ENCODE measurements at regions not wholly inside any gene's neighbourhood (a gene's known extent, or its start where the extent isn't known, plus 50 kb on each side); places are given as distances from the start of the nearest gene placed in this dataset.
"Not testable (repeated sequence)": the region's sequence is repeated elsewhere in the genome, so short reads cannot be mapped to it uniquely, and the experiment has no call there.

DNA sequence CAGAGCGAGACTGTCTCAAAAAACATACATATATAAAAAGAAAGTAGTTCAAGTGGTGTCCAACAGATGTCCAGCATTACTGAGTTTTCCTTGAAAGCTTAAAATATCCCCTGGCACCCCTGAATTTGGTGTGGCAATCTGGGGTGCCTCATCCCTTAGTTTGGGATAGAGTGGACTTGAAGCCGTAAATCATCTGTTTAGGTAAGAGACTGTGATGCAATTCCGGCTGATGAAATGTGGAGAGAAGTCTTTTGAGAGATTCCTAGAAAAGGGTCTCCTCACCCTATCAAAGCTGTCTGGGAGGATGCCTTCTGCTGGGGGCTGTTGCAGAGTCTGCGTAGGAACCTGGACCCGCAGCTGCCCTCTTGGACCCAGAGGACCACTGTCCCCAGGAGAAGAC is 408.0 kb downstream of the RPS24 start:
- Histone ChIP-seq H3K79me2 (ENCODE audit: control insufficient read depth, insufficient read depth, low read length) (no peaks in the 10 kb centered on the region), H2BK5ac (ENCODE audit: low read length) (no peak overlapping the region), H3K4me2 (ENCODE audit: low read length) (no peak overlapping the region), H2AK5ac (ENCODE audit: low read length) (no peak overlapping the region), H3K56ac (ENCODE audit: low read length) (no peak overlapping the region), H3K4ac (ENCODE audit: low read depth, low read length) (no peak overlapping the region), H4K8ac (ENCODE audit: low read depth, low read length) (no peak overlapping the region), H3K36me3 (ENCODE audit: control insufficient read depth, insufficient read depth, low read length) (no peaks in the 10 kb centered on the region), H3K23ac (ENCODE audit: low read length) (no peak overlapping the region), H3K18ac (ENCODE audit: low read length) (no peak overlapping the region), H3K4me3 (ENCODE audit: low read length) (no peak overlapping the region), H3K79me1 (ENCODE audit: low read length) (no peaks in the 10 kb centered on the region), H2BK120ac (ENCODE audit: low read depth, low read length) (no peak overlapping the region), H2BK15ac (replicated peaks; ENCODE audit: low read depth) (no peak overlapping the region), H4K5ac (ENCODE audit: low read length) (no peak overlapping the region), H3K27me3 (ENCODE audit: insufficient read depth, low read length, poor library complexity) (no peaks in the 10 kb centered on the region), H3K4me1 (ENCODE audit: control insufficient read depth, low read depth, low read length) (peaks cover 17% of the 10 kb centered on the region), H3K27ac (ENCODE audit: low read depth, low read length) (no peak overlapping the region), H3K9ac (ENCODE audit: low read length) (no peak overlapping the region)
- WGBS (ENCODE audit: extremely low coverage, insufficient coverage, low lambda C conversion rate), result no CpG with 5 or more reads among the region's 5 CpGs
- DNase-seq, result no peak

- DNase-seq, result no peak
- H3K9ac ChIP-seq (ENCODE audit: low read length), result no peak overlapping the region
- H3K27ac ChIP-seq (ENCODE audit: low read depth, low read length), result no peak overlapping the region
- H3K4me1 ChIP-seq (ENCODE audit: control insufficient read depth, low read depth, low read length), result peaks cover 10% of the 10 kb centered on the region
- H3K79me1 ChIP-seq (ENCODE audit: low read length), result no peaks in the 10 kb centered on the region
- H2AK5ac ChIP-seq (ENCODE audit: low read length), result no peak overlapping the region
- H3K18ac ChIP-seq (ENCODE audit: low read length), result no peak overlapping the region
- H3K36me3 ChIP-seq (ENCODE audit: control insufficient read depth, insufficient read depth, low read length), result no peaks in the 10 kb centered on the region
- no peak overlapping the region for H4K8ac ChIP-seq (ENCODE audit: low read depth, low read length)
- no peaks in the 10 kb centered on the region for H3K79me2 ChIP-seq (ENCODE audit: control insufficient read depth, insufficient read depth, low read length)
- H3K23ac ChIP-seq (ENCODE audit: low read length), result no peak overlapping the region
- no peak overlapping the region for H2BK15ac ChIP-seq (replicated peaks; ENCODE audit: low read depth)
- no peak overlapping the region for H2BK5ac ChIP-seq (ENCODE audit: low read length)
- H2BK120ac ChIP-seq (ENCODE audit: low read depth, low read length), result no peak overlapping the region
- H3K4me3 ChIP-seq (ENCODE audit: low read length), result no peak overlapping the region
- no peak overlapping the region for H4K5ac ChIP-seq (ENCODE audit: low read length)
- H3K4me2 ChIP-seq (ENCODE audit: low read length), result no peak overlapping the region
- no peaks in the 10 kb centered on the region for H3K27me3 ChIP-seq (ENCODE audit: insufficient read depth, low read length, poor library complexity)
- H3K4ac ChIP-seq (ENCODE audit: low read depth, low read length), result no peak overlapping the region
- no CpG with 5 or more reads among the region's 13 CpGs for WGBS (ENCODE audit: extremely low coverage, insufficient coverage, low lambda C conversion rate)
- H3K56ac ChIP-seq (ENCODE audit: low read length), result no peak overlapping the region
Measured at GRCh38 chr10:78442836-78443550, 409.3 kb downstream of the RPS24 start.

DNA sequence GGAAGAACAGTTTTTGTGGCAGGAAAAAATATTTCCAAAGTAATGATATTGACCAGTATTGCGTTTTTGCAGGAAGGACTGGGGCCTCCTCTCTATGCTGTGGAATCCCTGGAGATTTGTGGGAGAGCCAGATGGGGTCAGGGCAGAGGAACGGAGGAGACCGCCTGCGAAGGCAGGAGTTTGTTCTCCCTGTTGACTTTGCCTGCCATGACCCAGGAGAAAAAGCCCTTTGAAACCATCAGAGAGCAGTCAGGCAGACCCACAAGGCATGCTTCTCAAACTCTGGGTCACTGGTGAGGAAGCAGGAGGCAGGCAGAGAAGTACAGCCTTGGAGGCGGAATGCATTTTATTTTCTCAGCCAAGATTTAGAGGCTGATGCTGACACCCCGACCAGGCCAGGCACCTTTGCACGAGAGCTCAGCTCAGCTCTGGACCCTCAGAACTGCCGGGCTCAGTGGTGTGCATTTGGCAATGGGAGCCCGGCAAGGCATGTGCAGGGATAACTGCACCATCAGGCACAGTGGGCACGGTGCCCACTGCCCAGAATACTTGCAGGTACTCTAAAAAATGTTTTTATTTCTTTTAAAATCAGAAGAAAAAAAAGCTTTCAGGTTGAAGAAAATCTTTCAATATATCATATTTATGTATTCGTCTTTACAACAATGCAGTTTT is 410.4 kb downstream of the RPS24 start:
- Histone ChIP-seq H3K79me1 (ENCODE audit: low read length) (no peaks in the 10 kb centered on the region), H3K27ac (ENCODE audit: low read depth, low read length) (no peak overlapping the region), H3K4me2 (ENCODE audit: low read length) (no peak overlapping the region), H3K4me1 (ENCODE audit: control insufficient read depth, low read depth, low read length) (peaks cover 3% of the 10 kb centered on the region), H3K56ac (ENCODE audit: low read length) (no peak overlapping the region), H3K4me3 (ENCODE audit: low read length) (no peak overlapping the region), H2BK15ac (replicated peaks; ENCODE audit: low read depth) (no peak overlapping the region), H3K79me2 (ENCODE audit: control insufficient read depth, insufficient read depth, low read length) (no peaks in the 10 kb centered on the region), H3K23ac (ENCODE audit: low read length) (no peak overlapping the region), H3K36me3 (ENCODE audit: control insufficient read depth, insufficient read depth, low read length) (no peaks in the 10 kb centered on the region), H2BK120ac (ENCODE audit: low read depth, low read length) (no peak overlapping the region), H2AK5ac (ENCODE audit: low read length) (no peak overlapping the region), H4K8ac (ENCODE audit: low read depth, low read length) (no peak overlapping the region), H3K4ac (ENCODE audit: low read depth, low read length) (no peak overlapping the region), H3K27me3 (ENCODE audit: insufficient read depth, low read length, poor library complexity) (no peaks in the 10 kb centered on the region), H2BK5ac (ENCODE audit: low read length) (no peak overlapping the region), H3K18ac (ENCODE audit: low read length) (no peak overlapping the region), H4K5ac (ENCODE audit: low read length) (no peak overlapping the region), H3K9ac (ENCODE audit: low read length) (no peak overlapping the region)
- no peak for DNase-seq
- WGBS (ENCODE audit: extremely low coverage, insufficient coverage, low lambda C conversion rate), result no CpG with 5 or more reads among the region's 11 CpGs

GRCh38 chr10:78444741-78445140 is 411.1 kb downstream of the RPS24 start:
- H2BK5ac ChIP-seq (ENCODE audit: low read length); H2BK120ac ChIP-seq (ENCODE audit: low read depth, low read length); H3K4ac ChIP-seq (ENCODE audit: low read depth, low read length); H4K8ac ChIP-seq (ENCODE audit: low read depth, low read length); H3K23ac ChIP-seq (ENCODE audit: low read length); H3K56ac ChIP-seq (ENCODE audit: low read length); H3K79me2 ChIP-seq (ENCODE audit: control insufficient read depth, insufficient read depth, low read length); H3K27me3 ChIP-seq (ENCODE audit: insufficient read depth, low read length, poor library complexity); H3K27ac ChIP-seq (ENCODE audit: low read depth, low read length); H2BK15ac ChIP-seq (replicated peaks; ENCODE audit: low read depth); DNase-seq; H3K18ac ChIP-seq (ENCODE audit: low read length); H3K4me2 ChIP-seq (ENCODE audit: low read length); H3K4me1 ChIP-seq (ENCODE audit: control insufficient read depth, low read depth, low read length); H2AK5ac ChIP-seq (ENCODE audit: low read length); H4K5ac ChIP-seq (ENCODE audit: low read length); H3K36me3 ChIP-seq (ENCODE audit: control insufficient read depth, insufficient read depth, low read length); H3K4me3 ChIP-seq (ENCODE audit: low read length); H3K9ac ChIP-seq (ENCODE audit: low read length); H3K79me1 ChIP-seq (ENCODE audit: low read length): not testable (repeated sequence)
- no CpG with 5 or more reads among the region's 4 CpGs for WGBS (ENCODE audit: extremely low coverage, insufficient coverage, low lambda C conversion rate)

GRCh38 chr10:78445308-78445707 is 411.6 kb downstream of the RPS24 start:
- Histone ChIP-seq H3K4me3 (ENCODE audit: low read length) (no peak overlapping the region), H3K79me2 (ENCODE audit: control insufficient read depth, insufficient read depth, low read length) (no peaks in the 10 kb centered on the region), H3K36me3 (ENCODE audit: control insufficient read depth, insufficient read depth, low read length) (no peaks in the 10 kb centered on the region), H3K9ac (ENCODE audit: low read length) (no peak overlapping the region), H4K8ac (ENCODE audit: low read depth, low read length) (no peak overlapping the region), H3K27ac (ENCODE audit: low read depth, low read length) (no peak overlapping the region), H3K18ac (ENCODE audit: low read length) (no peak overlapping the region), H3K23ac (ENCODE audit: low read length) (no peak overlapping the region), H3K27me3 (ENCODE audit: insufficient read depth, low read length, poor library complexity) (no peaks in the 10 kb centered on the region), H3K4me1 (ENCODE audit: control insufficient read depth, low read depth, low read length) (no peaks in the 10 kb centered on the region), H3K56ac (ENCODE audit: low read length) (no peak overlapping the region), H2AK5ac (ENCODE audit: low read length) (no peak overlapping the region), H2BK120ac (ENCODE audit: low read depth, low read length) (no peak overlapping the region), H2BK5ac (ENCODE audit: low read length) (no peak overlapping the region), H4K5ac (ENCODE audit: low read length) (no peak overlapping the region), H2BK15ac (replicated peaks; ENCODE audit: low read depth) (no peak overlapping the region), H3K4ac (ENCODE audit: low read depth, low read length) (no peak overlapping the region), H3K4me2 (ENCODE audit: low read length) (no peak overlapping the region), H3K79me1 (ENCODE audit: low read length) (no peaks in the 10 kb centered on the region)
- WGBS (ENCODE audit: extremely low coverage, insufficient coverage, low lambda C conversion rate), result no CpG with 5 or more reads among the region's 2 CpGs
- no peak for DNase-seq

Data from mesendoderm (in vitro differentiated cells).